SJSA1 (cell line): ENCODE measurements at regions not wholly inside any gene's neighbourhood (a gene's known extent, or its start where the extent isn't known, plus 50 kb on each side); places are given as distances from the start of the nearest gene placed in this dataset.

ENCODE experiments used
- DNase-seq, 2 experiments: peaks; one replicate each; pipeline ENCODE4 v3.0.0-alpha.2; 2015 to 2020; ENCODE audit warnings: low spot score in 2 of 2, low read depth in 1 of 2
- H3K27ac ChIP-seq: fragments of 250-450 bp; sonication (Bioruptor Pico); 2 replicates; pipeline ENCODE4 v1.5.1; 2020; ENCODE audit warnings: mild to moderate bottlenecking, moderate library complexity
- H3K27me3 ChIP-seq: fragments of 250-450 bp; sonication (Bioruptor Pico); replicated peaks from 2 replicates; pipeline ENCODE4 v1.5.1; 2020; ENCODE audit warnings: mild to moderate bottlenecking, moderate library complexity
- H3K36me3 ChIP-seq: fragments of 250-450 bp; sonication (Bioruptor Pico); 2 replicates; pipeline ENCODE4 v1.5.1; 2020; ENCODE audit warnings: mild to moderate bottlenecking
- H3K4me1 ChIP-seq: fragments of 250-450 bp; sonication (Bioruptor Pico); replicated peaks from 2 replicates; pipeline ENCODE4 v1.6.1; 2021; ENCODE audit warnings: mild to moderate bottlenecking
- H3K4me3 ChIP-seq: fragments of 250-450 bp; sonication (Bioruptor Pico); 2 replicates; pipeline ENCODE4 v1.5.1; 2020; ENCODE audit warnings: mild to moderate bottlenecking
- H3K9me3 ChIP-seq: fragments of 250-450 bp; sonication (Bioruptor Pico); replicated peaks from 2 replicates; pipeline ENCODE4 v1.5.1; 2020; ENCODE audit warnings: mild to moderate bottlenecking

DNA sequence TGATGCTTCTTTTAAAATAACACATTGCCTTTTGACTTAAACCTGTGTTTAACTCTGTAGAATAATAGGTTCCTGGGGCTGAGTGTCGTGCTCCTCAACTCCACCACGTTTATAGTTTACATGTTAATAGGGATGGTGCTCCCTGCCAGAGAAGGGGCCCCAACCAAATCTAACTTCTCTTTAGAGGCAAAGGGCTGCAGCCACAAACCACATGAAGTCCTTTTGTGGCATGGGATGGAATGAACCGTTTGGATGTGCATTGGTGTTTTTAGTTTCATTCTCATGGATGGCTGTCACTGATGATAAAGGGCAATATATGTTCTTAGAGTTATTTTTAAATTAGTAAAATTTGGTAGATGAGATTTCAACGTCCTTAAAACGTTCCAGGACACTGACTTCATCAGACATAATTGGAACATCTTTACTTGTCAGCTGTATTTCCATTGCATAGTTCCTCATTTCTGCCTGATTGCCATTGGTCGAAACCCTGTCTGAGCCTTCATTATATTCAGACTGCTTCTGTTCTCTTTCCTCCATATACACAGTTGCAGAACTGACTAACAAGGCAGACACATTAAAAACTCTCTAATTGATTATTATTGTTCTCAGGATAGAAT, 60.4 kb upstream of the HPF1 start:
- no peaks in the 10 kb centered on the region; the same call in 1 of the 2 replicates for H3K27me3 ChIP-seq
- no peak for DNase-seq
- H3K4me1 ChIP-seq: no peaks in the 10 kb centered on the region
- H3K4me3 ChIP-seq: no peak overlapping the region
- no peaks in the 10 kb centered on the region for H3K9me3 ChIP-seq
- no peaks in the 10 kb centered on the region for H3K36me3 ChIP-seq
- no peak overlapping the region for H3K27ac ChIP-seq

DNA sequence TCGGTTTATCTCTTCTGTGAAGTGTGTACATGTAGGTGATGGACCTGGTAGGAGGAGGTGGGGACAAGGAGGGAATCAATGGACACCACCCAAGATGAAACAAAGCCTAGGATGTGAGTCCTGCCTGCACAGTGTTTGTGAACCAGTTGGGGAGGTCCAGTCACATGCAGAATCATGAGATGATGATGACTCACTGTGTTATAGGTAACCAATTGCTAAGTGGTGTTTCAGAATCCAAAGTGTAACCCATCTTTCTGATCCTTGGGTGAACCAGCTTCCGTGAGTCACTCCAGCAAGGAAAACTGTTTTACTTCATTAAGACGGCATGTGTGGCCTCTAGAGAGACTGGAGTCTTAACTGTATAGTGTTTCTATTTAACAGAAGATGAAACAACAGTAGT, 57.9 kb upstream of the HPF1 start:
- H3K4me3 ChIP-seq: no peak overlapping the region
- H3K36me3 ChIP-seq: no peaks in the 10 kb centered on the region
- no peak overlapping the region for H3K27ac ChIP-seq
- no peaks in the 10 kb centered on the region for H3K4me1 ChIP-seq
- DNase-seq: no peak
- no peaks in the 10 kb centered on the region for H3K27me3 ChIP-seq
- H3K9me3 ChIP-seq: no peaks in the 10 kb centered on the region

DNA sequence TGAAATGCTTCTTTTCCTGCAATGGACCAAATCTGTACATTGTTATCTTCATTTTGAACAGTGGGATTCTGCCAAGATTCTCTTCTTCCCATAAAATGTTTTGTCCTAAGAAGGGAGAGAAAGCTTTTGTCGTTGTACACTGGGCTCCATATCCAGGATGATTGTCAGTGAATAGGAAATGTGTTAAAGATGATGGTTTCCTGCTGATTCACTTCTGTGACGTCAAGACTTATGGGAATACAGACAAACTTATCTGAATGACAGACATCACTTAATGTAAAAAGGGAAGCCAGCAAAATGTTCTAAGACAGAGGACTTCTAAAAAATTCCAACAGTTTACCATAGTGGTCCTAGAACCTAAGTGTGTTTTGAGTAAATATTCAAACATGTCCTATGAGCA, 53.7 kb upstream of the HPF1 start:
- H3K27me3 ChIP-seq: no peaks in the 10 kb centered on the region; the same call in 1 of the 2 replicates
- no peaks in the 10 kb centered on the region for H3K36me3 ChIP-seq
- H3K27ac ChIP-seq: no peak overlapping the region

DNA sequence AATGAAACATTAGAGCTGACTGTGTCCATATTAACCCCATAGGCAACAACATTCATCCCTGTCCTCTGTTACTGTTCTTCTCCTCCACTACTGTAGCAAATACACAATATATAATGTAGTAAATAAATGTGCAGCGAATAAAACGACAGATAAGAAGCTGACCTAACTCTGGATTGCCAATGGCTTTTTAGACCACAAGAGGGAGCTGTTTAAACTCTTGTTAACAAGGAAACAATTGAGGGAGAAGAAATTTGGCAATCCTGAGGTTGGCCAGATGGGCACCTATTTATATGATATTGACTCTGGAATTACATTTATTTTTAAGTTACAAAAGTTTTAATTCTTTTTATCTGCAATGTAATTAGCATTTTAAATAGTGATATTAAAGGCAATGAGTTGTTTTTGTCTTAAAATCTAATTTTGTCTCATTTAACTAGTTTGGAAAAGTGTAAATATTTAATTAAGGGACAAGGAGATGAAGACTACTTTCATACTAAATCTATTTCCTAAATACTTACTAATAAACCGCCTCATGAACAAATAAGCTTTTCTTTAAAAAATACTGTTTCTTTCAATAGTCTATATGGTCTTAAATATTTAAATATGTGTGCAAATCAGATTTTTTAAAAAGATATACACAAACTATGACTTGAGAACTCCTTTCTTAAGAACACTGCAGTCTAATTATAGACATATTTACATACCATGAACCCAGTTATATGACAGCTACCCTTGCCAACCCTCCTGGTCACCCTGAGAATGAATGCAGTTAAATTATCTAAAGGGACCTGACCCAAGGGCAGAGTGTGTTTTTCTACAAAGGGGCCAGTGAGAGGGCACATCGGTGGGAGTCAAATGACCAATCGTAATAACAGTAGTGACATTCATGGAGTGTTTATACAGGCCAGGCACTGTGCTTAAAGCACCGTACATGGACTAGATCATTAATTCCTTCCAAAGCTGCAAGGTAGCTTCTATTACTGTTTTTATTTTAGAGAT, 52.9 kb upstream of the HPF1 start:
- no peaks in the 10 kb centered on the region for H3K9me3 ChIP-seq
- no peak overlapping the region for H3K27ac ChIP-seq
- H3K27me3 ChIP-seq: no peaks in the 10 kb centered on the region; the same call in 1 of the 2 replicates
- H3K4me3 ChIP-seq: no peak overlapping the region
- no peaks in the 10 kb centered on the region for H3K36me3 ChIP-seq
- peak in 1 of 2 experiments; percentile 41 for DNase-seq
- no peaks in the 10 kb centered on the region for H3K4me1 ChIP-seq

More for the DNA sequence above, 53.7 kb upstream of the HPF1 start:
- Histone ChIP-seq H3K9me3 (no peaks in the 10 kb centered on the region), H3K4me1 (no peaks in the 10 kb centered on the region), H3K4me3 (no peak overlapping the region)
- DNase-seq: no peak

DNA sequence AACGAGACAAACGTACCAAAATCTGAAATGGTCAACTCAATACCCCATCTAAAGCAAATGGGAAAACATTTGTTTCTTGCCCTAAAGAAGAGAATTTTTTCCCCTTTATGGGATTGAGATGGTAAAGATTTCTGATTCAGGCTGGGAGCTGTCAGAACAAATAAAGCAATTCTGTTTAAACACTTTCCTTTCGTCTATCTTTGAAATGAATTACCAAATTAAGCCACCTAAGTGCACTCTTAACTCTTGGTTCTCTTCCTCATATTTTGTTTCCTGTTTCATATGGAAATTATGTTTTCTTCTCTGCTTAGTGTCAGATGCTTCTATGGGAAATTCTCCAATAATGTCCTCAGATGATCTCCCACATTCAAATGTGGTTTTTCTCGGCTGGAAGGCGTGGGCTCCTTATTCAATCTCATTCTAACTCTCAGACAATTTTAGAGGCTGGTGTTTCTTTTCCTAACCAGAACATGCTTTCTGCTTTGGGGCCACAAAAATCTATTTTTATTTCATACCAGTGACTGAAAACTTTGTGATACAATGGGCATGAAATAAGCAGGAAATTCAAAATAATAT, 50.3 kb upstream of the HPF1 start:
- Histone ChIP-seq H3K27me3 (no peaks in the 10 kb centered on the region; the same call in 1 of the 2 replicates), H3K27ac (no peak overlapping the region), H3K4me3 (no peak overlapping the region), H3K4me1 (no peaks in the 10 kb centered on the region), H3K36me3 (no peaks in the 10 kb centered on the region), H3K9me3 (no peaks in the 10 kb centered on the region)
- no peak for DNase-seq
